ENCODE measurements at regions not wholly inside any gene's neighbourhood (a gene's known extent, or its start where the extent isn't known, plus 50 kb on each side); places are given as distances from the start of the nearest gene placed in this dataset.
A peak's percentile ranks its signal among the peaks of the same experiment; 100 is the strongest.

- TF ChIP-seq POLR2AphosphoS5 (IDR thresholded peaks at IDR 0.05; ENCODE audit: low read depth, low read length) (no peak), POLR2A (IDR thresholded peaks at IDR 0.05; ENCODE audit: low read depth, low read length) (no peak), SPI1 (IDR thresholded peaks at IDR 0.05; ENCODE audit: low read depth, low read length) (no peak), TAF1 (IDR thresholded peaks at IDR 0.05; ENCODE audit: low read depth, low read length) (no peak), PAX5 (IDR thresholded peaks at IDR 0.05; ENCODE audit: insufficient read depth, low read length, severe bottlenecking) (no peak), POU2F2 (IDR thresholded peaks at IDR 0.05; ENCODE audit: low read depth, low read length) (no peak)
- FAIRE-seq (peak; percentile 90), DNase-seq (ENCODE audit: insufficient read length, low spot score) (no peak)
These were observed 182.2 kb upstream of the GRIP1 start for GRCh38 chr12:66860752-66861750.

DNA sequence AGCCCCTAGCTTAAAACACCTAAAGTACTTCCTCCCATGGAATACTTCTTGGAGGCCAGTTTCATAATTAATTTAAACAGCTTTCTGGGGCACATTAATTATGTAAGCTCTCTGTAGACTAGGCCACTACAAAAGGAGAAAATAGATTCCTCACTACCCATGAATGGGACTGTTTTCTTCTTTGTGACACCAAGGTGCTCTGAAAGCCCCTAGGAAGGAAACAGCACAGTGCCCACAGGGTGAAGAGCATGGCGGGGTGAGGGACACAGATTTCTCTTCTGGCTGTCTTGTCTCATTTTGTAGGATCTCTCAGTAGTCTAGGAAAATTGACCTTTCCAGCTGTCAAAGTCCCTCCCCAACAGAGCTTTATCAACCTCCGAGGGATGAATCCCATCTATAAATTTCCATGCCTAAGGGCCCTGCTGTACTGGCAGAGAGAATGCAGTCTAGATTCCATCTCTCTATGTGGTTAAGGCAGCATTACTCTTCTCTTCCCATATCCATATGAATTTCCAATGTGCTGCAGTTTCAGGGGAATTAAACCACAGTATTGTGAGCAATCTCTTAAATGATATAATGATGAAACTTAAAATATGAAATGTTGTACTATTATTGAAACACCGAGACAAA, 183.6 kb upstream of the GRIP1 start:
- TF ChIP-seq POLR2A (IDR thresholded peaks at IDR 0.05; ENCODE audit: low read depth, low read length) (no peak), SPI1 (IDR thresholded peaks at IDR 0.05; ENCODE audit: low read depth, low read length) (no peak), TAF1 (IDR thresholded peaks at IDR 0.05; ENCODE audit: low read depth, low read length) (no peak), POLR2AphosphoS5 (IDR thresholded peaks at IDR 0.05; ENCODE audit: low read depth, low read length) (no peak), POU2F2 (IDR thresholded peaks at IDR 0.05; ENCODE audit: low read depth, low read length) (no peak), PAX5 (IDR thresholded peaks at IDR 0.05; ENCODE audit: insufficient read depth, low read length, severe bottlenecking) (no peak)
- DNase-seq (ENCODE audit: insufficient read length, low spot score) (no peak), FAIRE-seq (no peak)

DNA sequence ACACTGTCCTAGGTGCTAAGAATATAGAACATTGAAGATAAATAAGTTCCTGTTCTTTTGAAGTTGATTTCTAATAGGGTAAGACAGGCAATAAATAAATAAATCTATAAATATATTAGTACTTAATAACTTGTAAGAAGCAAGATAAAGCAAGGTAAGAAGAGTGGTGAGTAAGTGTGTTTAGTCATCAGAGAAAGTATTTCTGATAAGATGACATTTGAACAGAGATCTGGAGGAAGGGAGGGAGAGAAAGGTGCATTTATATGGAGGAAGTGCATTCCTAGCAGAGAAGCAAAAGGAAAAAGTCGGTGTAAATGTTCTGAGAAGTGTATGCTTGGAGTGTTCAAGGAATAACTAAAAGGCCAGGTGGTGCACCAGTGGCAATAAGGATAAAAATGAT, 184.4 kb upstream of the GRIP1 start:
- FAIRE-seq (no peak), DNase-seq (ENCODE audit: insufficient read length, low spot score) (no peak)

GRCh38 chr12:66877925-66878324, 199.0 kb upstream of the GRIP1 start:
- no peak for TF ChIP-seq SPI1 (IDR thresholded peaks at IDR 0.05; ENCODE audit: low read depth, low read length)
- no peak for TF ChIP-seq POU2F2 (IDR thresholded peaks at IDR 0.05; ENCODE audit: low read depth, low read length)
- TF ChIP-seq POLR2A (IDR thresholded peaks at IDR 0.05; ENCODE audit: low read depth, low read length): no peak
- TF ChIP-seq POLR2AphosphoS5 (IDR thresholded peaks at IDR 0.05; ENCODE audit: low read depth, low read length): no peak
- no peak for TF ChIP-seq PAX5 (IDR thresholded peaks at IDR 0.05; ENCODE audit: insufficient read depth, low read length, severe bottlenecking)
- no peak for TF ChIP-seq TAF1 (IDR thresholded peaks at IDR 0.05; ENCODE audit: low read depth, low read length)
- no peak for FAIRE-seq

More for the DNA sequence above, 184.4 kb upstream of the GRIP1 start:
- TF ChIP-seq SPI1 (IDR thresholded peaks at IDR 0.05; ENCODE audit: low read depth, low read length): no peak
- no peak for TF ChIP-seq PAX5 (IDR thresholded peaks at IDR 0.05; ENCODE audit: insufficient read depth, low read length, severe bottlenecking)
- no peak for TF ChIP-seq POLR2AphosphoS5 (IDR thresholded peaks at IDR 0.05; ENCODE audit: low read depth, low read length)
- TF ChIP-seq TAF1 (IDR thresholded peaks at IDR 0.05; ENCODE audit: low read depth, low read length): no peak
- TF ChIP-seq POLR2A (IDR thresholded peaks at IDR 0.05; ENCODE audit: low read depth, low read length): no peak
- TF ChIP-seq POU2F2 (IDR thresholded peaks at IDR 0.05; ENCODE audit: low read depth, low read length): no peak

DNA sequence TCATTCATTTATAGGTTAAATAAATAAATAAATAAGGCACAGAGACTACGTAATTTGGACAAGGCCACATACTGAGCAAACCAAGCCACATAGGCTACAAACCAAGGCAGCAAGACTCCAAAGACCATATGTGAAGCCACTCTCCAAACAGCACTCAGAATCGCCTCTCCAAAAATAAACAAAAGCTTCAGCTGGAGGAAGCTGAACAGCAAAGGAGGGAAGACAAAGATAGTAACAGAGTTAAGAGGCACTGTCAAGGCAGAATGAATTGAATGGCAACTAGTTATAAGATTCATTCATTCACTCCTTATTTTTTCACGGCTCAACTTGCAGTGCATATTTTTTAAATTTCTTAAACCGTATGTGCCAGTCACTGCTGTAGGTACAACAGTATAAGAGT, 200.5 kb upstream of the GRIP1 start:
- no peak for FAIRE-seq
- TF ChIP-seq POLR2AphosphoS5 (IDR thresholded peaks at IDR 0.05; ENCODE audit: low read depth, low read length): no peak
- TF ChIP-seq SPI1 (IDR thresholded peaks at IDR 0.05; ENCODE audit: low read depth, low read length): no peak
- no peak for TF ChIP-seq POU2F2 (IDR thresholded peaks at IDR 0.05; ENCODE audit: low read depth, low read length)
- no peak for TF ChIP-seq PAX5 (IDR thresholded peaks at IDR 0.05; ENCODE audit: insufficient read depth, low read length, severe bottlenecking)
- no peak for TF ChIP-seq TAF1 (IDR thresholded peaks at IDR 0.05; ENCODE audit: low read depth, low read length)
- TF ChIP-seq POLR2A (IDR thresholded peaks at IDR 0.05; ENCODE audit: low read depth, low read length): no peak

More at GRCh38 chr12:66877925-66878324, 199.0 kb upstream of the GRIP1 start:
- no peak for DNase-seq (ENCODE audit: insufficient read length, low spot score)

GRCh38 chr12:66881386-66881785, 202.5 kb upstream of the GRIP1 start:
- no peak for TF ChIP-seq TAF1 (IDR thresholded peaks at IDR 0.05; ENCODE audit: low read depth, low read length)
- DNase-seq (ENCODE audit: insufficient read length, low spot score) (no peak), FAIRE-seq (no peak)

More for the DNA sequence above, 200.5 kb upstream of the GRIP1 start:
- DNase-seq (ENCODE audit: insufficient read length, low spot score): no peak

DNA sequence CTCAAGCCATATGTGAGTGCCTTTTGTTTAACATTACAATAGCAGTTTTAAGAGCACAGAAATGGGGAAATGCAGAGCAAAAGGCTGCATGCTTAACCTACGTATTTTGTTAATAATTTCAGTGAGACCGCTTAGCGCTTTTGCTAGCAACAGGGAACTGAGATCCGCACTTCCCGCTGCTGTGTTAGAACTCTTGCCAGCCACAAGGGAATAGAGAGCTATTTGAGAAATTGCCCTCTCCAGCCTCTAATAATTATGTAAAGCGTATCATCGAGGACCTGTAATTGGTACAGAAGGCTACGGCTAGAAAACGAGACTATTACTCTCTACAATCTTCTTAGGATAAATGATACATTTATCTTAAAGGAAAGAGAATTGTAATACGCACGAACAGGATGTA, 205.2 kb upstream of the GRIP1 start:
- TF ChIP-seq POU2F2 (IDR thresholded peaks at IDR 0.05; ENCODE audit: low read depth, low read length) (no peak), SPI1 (IDR thresholded peaks at IDR 0.05; ENCODE audit: low read depth, low read length) (no peak), POLR2AphosphoS5 (IDR thresholded peaks at IDR 0.05; ENCODE audit: low read depth, low read length) (no peak), POLR2A (IDR thresholded peaks at IDR 0.05; ENCODE audit: low read depth, low read length) (no peak), PAX5 (IDR thresholded peaks at IDR 0.05; ENCODE audit: insufficient read depth, low read length, severe bottlenecking) (no peak), TAF1 (IDR thresholded peaks at IDR 0.05; ENCODE audit: low read depth, low read length) (no peak)
- FAIRE-seq (no peak), DNase-seq (ENCODE audit: insufficient read length, low spot score) (no peak)

DNA sequence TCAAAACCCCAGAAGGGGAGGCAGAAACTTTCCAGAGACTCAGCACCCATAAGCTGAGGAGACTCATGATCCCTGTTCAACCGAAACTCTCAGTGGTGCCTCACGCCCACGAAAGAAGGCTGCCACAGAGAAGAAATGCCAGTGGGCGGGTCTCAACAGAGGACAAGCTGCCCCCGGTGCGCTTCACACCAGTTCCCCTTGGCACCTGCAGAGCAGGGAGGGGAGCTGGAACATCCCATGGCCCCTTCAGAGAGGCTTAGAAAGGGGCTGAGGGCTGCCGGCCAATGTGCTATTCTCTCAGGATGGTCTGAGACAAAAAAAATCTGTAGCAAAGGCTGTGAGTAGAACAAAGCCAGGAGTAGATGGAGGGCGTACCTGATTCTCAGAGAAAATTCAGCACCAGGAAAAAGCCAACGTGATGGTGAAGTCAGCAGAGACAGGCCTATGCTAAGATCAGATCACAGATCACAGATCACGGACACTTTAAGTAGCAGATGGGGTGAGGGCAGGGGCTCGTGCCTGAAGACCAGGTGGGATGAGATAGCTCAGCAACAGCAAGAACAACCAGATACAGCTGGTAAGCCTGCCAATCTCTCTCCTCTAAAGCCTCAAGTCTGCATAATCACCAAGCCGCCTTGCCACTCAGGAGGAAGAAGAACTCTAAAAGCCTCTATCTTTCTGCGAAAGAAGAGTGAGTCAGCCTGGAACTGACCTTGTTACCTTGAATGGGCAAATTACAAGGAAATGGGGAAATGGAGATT, 206.4 kb upstream of the GRIP1 start:
- no peak for TF ChIP-seq POLR2A (IDR thresholded peaks at IDR 0.05; ENCODE audit: low read depth, low read length)
- no peak for TF ChIP-seq POU2F2 (IDR thresholded peaks at IDR 0.05; ENCODE audit: low read depth, low read length)
- no peak for TF ChIP-seq TAF1 (IDR thresholded peaks at IDR 0.05; ENCODE audit: low read depth, low read length)
- TF ChIP-seq PAX5 (IDR thresholded peaks at IDR 0.05; ENCODE audit: insufficient read depth, low read length, severe bottlenecking): no peak
- no peak for TF ChIP-seq SPI1 (IDR thresholded peaks at IDR 0.05; ENCODE audit: low read depth, low read length)
- no peak for TF ChIP-seq POLR2AphosphoS5 (IDR thresholded peaks at IDR 0.05; ENCODE audit: low read depth, low read length)
- FAIRE-seq (no peak), DNase-seq (ENCODE audit: insufficient read length, low spot score) (no peak)

DNA sequence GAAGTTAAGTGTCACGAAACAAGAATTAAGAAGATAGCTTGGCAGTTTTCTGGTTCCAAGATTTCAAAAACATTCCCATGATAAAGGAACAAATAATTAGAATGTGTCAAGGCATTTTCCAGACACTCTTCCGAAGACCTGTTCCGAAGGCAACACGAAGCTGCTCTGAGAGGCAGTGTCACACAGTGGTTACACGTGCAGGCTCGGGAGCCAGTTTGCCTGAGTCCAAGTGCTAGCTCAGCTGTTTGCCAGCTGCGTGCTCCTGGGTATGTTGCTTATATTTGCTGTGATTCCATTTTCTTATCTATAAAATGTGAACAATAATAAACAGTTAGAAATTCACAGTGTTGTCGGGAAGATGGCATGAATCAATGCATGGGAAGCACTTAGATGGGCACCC, 217.9 kb upstream of the GRIP1 start:
- FAIRE-seq: no peak
- no peak for TF ChIP-seq POLR2A (IDR thresholded peaks at IDR 0.05; ENCODE audit: low read depth, low read length)
- no peak for TF ChIP-seq POU2F2 (IDR thresholded peaks at IDR 0.05; ENCODE audit: low read depth, low read length)
- TF ChIP-seq PAX5 (IDR thresholded peaks at IDR 0.05; ENCODE audit: insufficient read depth, low read length, severe bottlenecking): no peak
- TF ChIP-seq POLR2AphosphoS5 (IDR thresholded peaks at IDR 0.05; ENCODE audit: low read depth, low read length): no peak
- no peak for TF ChIP-seq TAF1 (IDR thresholded peaks at IDR 0.05; ENCODE audit: low read depth, low read length)
- no peak for TF ChIP-seq SPI1 (IDR thresholded peaks at IDR 0.05; ENCODE audit: low read depth, low read length)
- no peak for DNase-seq (ENCODE audit: insufficient read length, low spot score)

Data from GM12891 (cell line).